ENCODE measurements at regions not wholly inside any gene's neighbourhood (a gene's known extent, or its start where the extent isn't known, plus 50 kb on each side); places are given as distances from the start of the nearest gene placed in this dataset.

- no peak for TF ChIP-seq ARNTL (CRISPR knock-in tag; IDR thresholded peaks at IDR 0.05; ENCODE audit: borderline replicate concordance, low read depth)
- TF ChIP-seq PPARA (CRISPR knock-in tag; IDR thresholded peaks at IDR 0.05; ENCODE audit: borderline replicate concordance) = no peak
- no peak for TF ChIP-seq ISL1 (CRISPR knock-in tag; IDR thresholded peaks at IDR 0.05)
- no peak for TF ChIP-seq ZNF8 (CRISPR knock-in tag; IDR thresholded peaks at IDR 0.05)
- no peak for TF ChIP-seq TSHZ2 (CRISPR knock-in tag; IDR thresholded peaks at IDR 0.05)
- no peak for TF ChIP-seq PATZ1 (CRISPR knock-in tag; IDR thresholded peaks at IDR 0.05; ENCODE audit: borderline replicate concordance)
- TF ChIP-seq ZFP3 (CRISPR knock-in tag; IDR thresholded peaks at IDR 0.05) = no peak
Observed at GRCh38 chr5:107123014-107123413, 547.7 kb downstream of the EFNA5 start.
